SU-DHL-6 (cell line): ENCODE measurements at regions not wholly inside any gene's neighbourhood (a gene's known extent, or its start where the extent isn't known, plus 50 kb on each side); places are given as distances from the start of the nearest gene placed in this dataset.

Experiments
- H2AFZ ChIP-seq: fragments of 200-600 bp; sonication (generic); 2 replicates; pipeline ENCODE4 v1.6.1; 2014; ENCODE audit warnings: low read depth, mild to moderate bottlenecking, moderate library complexity, mixed read lengths, antibody characterized with exemption, low read length; ENCODE audit not compliant: severe bottlenecking
- H3F3A ChIP-seq: fragments of 200-600 bp; shearing (Covaris generic); 2 replicates; pipeline ENCODE4 v1.6.0; 2016; ENCODE audit warnings: antibody characterized with exemption, mild to moderate bottlenecking; ENCODE audit not compliant: insufficient read depth
- H3K27ac ChIP-seq: fragments of 200-600 bp; sonication (generic); 2 replicates; pipeline ENCODE4 v1.5.1; 2016; ENCODE audit warnings: low read depth, mild to moderate bottlenecking, low read length, moderate library complexity, mixed read lengths
- H3K27me3 ChIP-seq: fragments of 200-600 bp; sonication (generic), shearing (Covaris generic); 2 replicates; pipeline ENCODE4 v1.6.0; 2014; ENCODE audit warnings: mild to moderate bottlenecking, low read length
- H3K36me3 ChIP-seq: fragments of 200-600 bp; sonication (generic); 2 replicates; pipeline ENCODE4 v1.6.1; 2014; ENCODE audit warnings: mild to moderate bottlenecking, low read length, mixed read lengths
- H3K4me2 ChIP-seq: fragments of 300-600, 200-600 bp; shearing (Covaris generic), sonication (generic); 2 replicates; pipeline ENCODE4 v1.6.0; 2014; ENCODE audit warnings: low read length, low read depth, mild to moderate bottlenecking; ENCODE audit not compliant: poor library complexity, severe bottlenecking
- H3K4me3 ChIP-seq: fragments of 200-600 bp; sonication (generic); 2 replicates; pipeline ENCODE4 v1.5.1; 2014; ENCODE audit warnings: antibody characterized with exemption, low read length, mild to moderate bottlenecking, mixed read lengths; ENCODE audit not compliant: insufficient read depth, poor library complexity, severe bottlenecking
- H3K79me2 ChIP-seq: fragments of 200-600 bp; sonication (generic); 2 replicates; pipeline ENCODE4 v1.6.1; 2014; ENCODE audit warnings: mild to moderate bottlenecking, low read length, moderate library complexity; ENCODE audit not compliant: insufficient read depth
- H3K9ac ChIP-seq: fragments of 200-600 bp; sonication (generic); 2 replicates; pipeline ENCODE4 v1.7.0; 2014; ENCODE audit warnings: mild to moderate bottlenecking, low read length
- H3K9me2 ChIP-seq: fragments of 200-600 bp; sonication (generic); replicated peaks from 2 replicates; pipeline ENCODE4 v1.6.1; 2014; ENCODE audit warnings: low read length; ENCODE audit not compliant: insufficient read depth
- H3K9me3 ChIP-seq: fragments of 200-600 bp; sonication (generic); 2 replicates; pipeline ENCODE4 v1.6.1; 2014; ENCODE audit warnings: low read length, mixed read lengths; ENCODE audit not compliant: insufficient read depth
- H4K20me1 ChIP-seq: fragments of 200-600 bp; sonication (generic); 2 replicates; pipeline ENCODE4 v1.6.1; 2014; ENCODE audit warnings: low read depth, mild to moderate bottlenecking, antibody characterized with exemption, low read length, moderate library complexity, mixed read lengths
- CTCF ChIP-seq: fragments of 200-600 bp; sonication (generic); IDR thresholded peaks from one replicate; pipeline ENCODE4 v1.5.1; 2017; ENCODE audit warnings: antibody characterized with exemption, mild to moderate bottlenecking, low read length, moderate library complexity; ENCODE audit not compliant: insufficient read depth, poor library complexity, severe bottlenecking
- EZH2phosphoT487 ChIP-seq: fragments of 200-600 bp; sonication (generic), shearing (Covaris generic); conservative IDR thresholded peaks from 2 replicates; pipeline ENCODE4 v1.6.1; 2018; ENCODE audit warnings: mild to moderate bottlenecking, antibody characterized with exemption, low read length, moderate library complexity, mixed read lengths

- H3K4me2 ChIP-seq = no peak overlapping the region
Observed at GRCh38 chr4:33512397-33512796, 2731.9 kb downstream of the ARAP2 start.

GRCh38 chr4:33518856-33519255 lies 2725.5 kb downstream of the ARAP2 start:
- Histone ChIP-seq H4K20me1 (no peaks in the 10 kb centered on the region), H3K4me2 (no peak overlapping the region), H3K79me2 (no peaks in the 10 kb centered on the region), H3K9ac (no peak overlapping the region), H3K9me2 (no peaks in the 10 kb centered on the region), H3K27ac (no peak overlapping the region), H2AFZ (no peak overlapping the region), H3K27me3 (no peaks in the 10 kb centered on the region), H3K36me3 (no peaks in the 10 kb centered on the region), H3F3A (no peaks in the 10 kb centered on the region), H3K4me3 (no peak overlapping the region), H3K9me3 (no peaks in the 10 kb centered on the region)
- TF ChIP-seq EZH2phosphoT487 (no peak), CTCF (no peak)

More at GRCh38 chr4:33512397-33512796, 2731.9 kb downstream of the ARAP2 start:
- Histone ChIP-seq H3K79me2 (no peaks in the 10 kb centered on the region), H3K9me2 (no peaks in the 10 kb centered on the region), H4K20me1 (no peaks in the 10 kb centered on the region), H2AFZ (no peak overlapping the region), H3K9ac (no peak overlapping the region), H3K36me3 (no peaks in the 10 kb centered on the region), H3F3A (no peaks in the 10 kb centered on the region), H3K27ac (no peak overlapping the region), H3K4me3 (no peak overlapping the region), H3K9me3 (no peaks in the 10 kb centered on the region), H3K27me3 (no peaks in the 10 kb centered on the region)
- TF ChIP-seq CTCF (no peak), EZH2phosphoT487 (no peak)

GRCh38 chr4:33532821-33533220 lies 2711.5 kb downstream of the ARAP2 start:
- no peak overlapping the region for H3K4me3 ChIP-seq
- no peaks in the 10 kb centered on the region for H3K27me3 ChIP-seq
- H2AFZ ChIP-seq = no peak overlapping the region
- no peaks in the 10 kb centered on the region for H3K79me2 ChIP-seq
- no peaks in the 10 kb centered on the region for H3K9me3 ChIP-seq
- H3K4me2 ChIP-seq = no peak overlapping the region
- H3K27ac ChIP-seq = no peak overlapping the region
- no peaks in the 10 kb centered on the region for H4K20me1 ChIP-seq
- no peaks in the 10 kb centered on the region for H3F3A ChIP-seq
- no peaks in the 10 kb centered on the region for H3K36me3 ChIP-seq
- no peaks in the 10 kb centered on the region for H3K9me2 ChIP-seq
- no peak overlapping the region for H3K9ac ChIP-seq
- TF ChIP-seq CTCF (no peak), EZH2phosphoT487 (no peak)
